ENCODE measurements at regions not wholly inside any gene's neighbourhood (a gene's known extent, or its start where the extent isn't known, plus 50 kb on each side); places are given as distances from the start of the nearest gene placed in this dataset.
"Not testable (repeated sequence)": the region's sequence is repeated elsewhere in the genome, so short reads cannot be mapped to it uniquely, and the experiment has no call there.

DNA sequence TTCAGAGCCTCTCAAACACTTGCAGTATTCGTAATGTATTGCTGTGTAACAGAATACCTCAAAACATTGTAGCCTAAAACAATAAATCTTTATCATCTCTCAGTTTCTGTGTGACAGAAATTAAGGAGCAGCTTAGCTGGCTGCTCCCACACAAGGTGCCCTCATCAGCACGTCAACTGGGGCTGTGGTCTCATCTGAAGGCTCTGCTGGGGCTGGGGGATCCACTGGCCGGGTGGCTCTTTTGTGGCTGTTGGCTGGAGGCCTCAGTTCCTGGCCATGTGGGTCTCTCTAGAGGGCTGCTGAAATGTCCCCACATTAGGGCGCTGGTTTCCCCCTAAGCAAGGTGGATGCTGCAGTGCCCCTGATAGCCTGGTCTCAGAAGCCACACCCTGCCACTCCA lies 113.4 kb upstream of the CIBAR2 start:
- DNase-seq = no peak

DNA sequence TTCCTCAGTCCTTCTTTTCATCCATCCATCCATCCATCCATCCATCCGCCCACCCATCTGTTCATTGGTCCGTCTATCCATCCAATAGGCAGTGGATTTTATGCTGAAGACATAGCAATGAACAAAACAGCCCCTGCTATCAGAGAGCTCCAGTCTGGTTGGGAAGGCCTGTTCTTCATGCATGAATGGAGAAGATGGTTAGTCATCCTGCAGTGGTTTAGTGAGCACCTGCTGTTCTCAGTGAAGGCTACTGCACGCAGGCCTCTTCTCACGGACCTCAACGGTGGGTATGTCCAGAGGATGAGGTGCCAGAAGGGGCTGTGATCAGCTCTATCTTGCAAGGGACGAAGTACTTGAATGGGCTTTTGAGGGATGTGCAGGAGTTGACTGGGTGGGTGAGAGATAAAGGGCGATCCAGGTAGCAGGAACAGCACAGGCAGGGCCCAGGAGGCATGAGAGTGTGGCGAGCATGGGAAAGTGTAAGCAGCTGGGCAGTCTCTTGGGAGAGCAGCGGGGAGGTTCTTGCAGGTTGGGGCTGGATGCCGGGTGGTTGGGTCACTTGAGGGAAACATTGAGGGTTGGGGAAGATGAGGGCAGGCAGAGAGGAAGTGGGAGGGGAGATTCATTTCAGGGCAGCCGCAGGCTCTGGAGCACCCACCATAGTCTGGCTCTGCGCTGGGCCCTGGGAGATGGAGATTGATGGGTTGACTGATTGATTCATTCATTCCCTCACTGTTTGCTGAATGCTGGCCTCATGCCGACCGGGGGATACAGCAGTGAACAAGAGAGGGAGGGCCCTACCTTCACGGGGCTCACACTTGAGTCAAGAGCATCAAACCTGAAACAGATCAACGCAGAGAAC lies 115.0 kb upstream of the CIBAR2 start:
- no peak for DNase-seq

DNA sequence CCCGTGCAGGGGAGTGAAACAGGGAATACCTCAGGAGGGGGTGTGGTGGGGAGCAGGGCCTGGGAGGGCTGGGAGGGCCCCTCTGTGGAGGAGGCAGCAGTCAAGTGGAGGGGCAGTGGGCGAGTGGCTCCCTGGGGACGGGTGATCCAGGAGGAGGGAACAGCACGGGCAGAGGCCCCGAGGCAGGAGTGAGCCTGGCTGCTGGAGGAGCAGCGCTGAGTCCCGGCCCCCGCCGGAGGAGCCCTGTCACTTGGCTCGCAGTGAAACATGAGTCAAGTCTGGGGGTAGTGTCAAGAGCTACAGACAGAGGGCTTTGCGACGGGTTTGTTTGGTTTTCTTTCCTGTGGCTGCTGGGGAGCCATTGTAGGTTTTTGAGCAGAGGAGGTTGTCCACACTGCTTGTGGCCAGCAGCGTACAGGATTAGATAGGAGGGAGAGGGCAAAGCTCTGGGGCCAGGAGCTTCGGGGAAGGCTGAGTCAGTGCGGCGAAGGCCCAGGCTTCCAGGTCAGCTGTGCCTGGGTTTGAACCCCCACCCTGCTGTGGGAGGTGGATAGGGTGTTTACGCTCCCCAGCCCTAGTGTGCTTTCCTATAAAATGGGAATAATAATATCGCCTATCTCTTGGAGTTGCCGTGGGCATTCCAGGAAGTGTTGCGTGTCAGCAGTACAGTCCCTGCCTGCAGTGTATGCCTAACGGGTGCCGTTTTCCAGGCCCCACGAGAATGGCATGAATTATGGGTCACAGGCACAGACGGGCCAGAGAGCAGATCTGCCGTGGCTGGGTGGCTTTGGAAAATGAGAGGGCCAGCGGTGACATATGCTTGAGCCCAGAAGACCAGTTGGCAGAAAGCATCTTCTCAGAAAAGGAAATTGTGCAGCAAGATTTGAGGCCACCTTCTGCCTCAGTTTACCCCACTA lies 115.9 kb upstream of the CIBAR2 start:
- DNase-seq = no peak

DNA sequence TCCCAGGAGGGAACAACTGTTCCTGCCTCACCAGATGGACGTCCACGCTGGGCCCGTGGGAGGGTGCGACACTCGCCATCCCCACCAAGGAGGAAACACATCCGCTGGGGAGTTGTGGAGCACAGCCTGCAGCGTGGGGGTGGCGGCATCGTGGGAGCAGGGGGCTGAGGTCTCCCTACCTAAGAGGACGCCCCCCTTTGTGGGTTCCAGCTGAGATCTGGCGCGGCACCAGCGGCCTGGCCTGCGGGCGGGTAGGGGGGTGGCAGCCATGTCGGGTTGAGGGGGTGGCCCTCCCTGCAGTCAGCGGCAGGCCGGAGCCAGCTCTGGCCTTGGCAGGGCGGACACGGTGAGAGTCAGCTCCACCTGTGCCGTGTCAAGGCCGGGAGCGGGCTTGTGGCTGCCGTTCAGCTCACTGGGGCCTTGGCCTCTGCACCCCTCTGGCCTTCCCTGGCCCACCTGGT lies 116.7 kb upstream of the CIBAR2 start:
- DNase-seq = no peak

DNA sequence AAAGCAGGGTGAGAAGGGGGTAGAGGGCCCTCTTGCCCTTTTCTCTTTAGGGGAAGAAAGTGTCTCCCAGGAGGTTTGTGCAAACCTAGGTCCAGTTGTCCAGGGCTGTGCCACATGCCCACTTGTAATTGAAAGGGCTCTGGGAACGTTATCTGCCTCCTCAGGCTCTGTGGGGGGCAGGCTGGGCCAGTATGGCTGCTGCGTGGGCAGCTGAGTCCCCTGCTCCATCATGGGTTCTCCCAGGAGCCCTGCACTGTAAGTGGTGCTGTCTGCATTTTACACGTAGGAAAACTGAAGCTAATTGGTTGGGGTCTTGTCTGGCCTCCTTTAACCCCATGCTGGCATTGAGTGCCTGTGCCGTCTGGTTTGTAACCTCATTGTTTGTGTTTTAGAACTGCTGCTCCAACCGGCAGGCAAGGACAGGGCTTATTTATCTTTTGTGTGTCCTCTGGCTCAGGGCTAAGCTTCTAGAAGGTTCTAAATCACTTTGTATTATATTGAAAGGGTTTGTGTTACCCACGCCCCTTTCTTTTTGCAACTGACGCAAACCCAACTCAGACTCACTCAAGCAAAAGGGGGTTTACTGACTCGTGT lies 117.7 kb upstream of the CIBAR2 start:
- no peak for DNase-seq

DNA sequence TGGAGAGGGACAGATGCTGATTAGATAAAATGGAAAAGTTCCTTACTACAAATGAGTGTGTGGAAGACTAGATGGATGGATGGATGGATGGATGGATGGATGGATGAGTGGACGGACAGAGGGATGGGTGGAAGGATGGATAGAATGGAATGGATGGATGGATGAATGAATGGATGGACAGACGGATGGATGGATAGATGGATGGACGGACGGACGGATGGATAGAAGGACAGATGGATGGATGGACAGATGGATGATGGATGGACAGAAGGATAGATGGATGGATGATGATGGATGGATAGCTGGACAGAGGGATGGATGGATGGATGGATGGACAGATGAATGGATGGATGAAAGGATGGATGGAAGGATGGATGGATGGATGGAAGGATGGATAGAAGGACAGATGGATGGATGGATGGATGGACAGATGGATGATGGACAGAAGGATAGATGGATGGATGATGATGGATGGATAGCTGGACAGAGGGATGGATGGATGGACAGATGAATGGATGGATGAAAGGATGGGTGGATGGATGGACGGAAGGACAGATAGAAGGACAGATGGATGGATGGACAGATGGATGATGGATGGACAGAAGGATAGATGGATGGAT lies 118.6 kb upstream of the CIBAR2 start:
- not testable (repeated sequence) for DNase-seq

DNA sequence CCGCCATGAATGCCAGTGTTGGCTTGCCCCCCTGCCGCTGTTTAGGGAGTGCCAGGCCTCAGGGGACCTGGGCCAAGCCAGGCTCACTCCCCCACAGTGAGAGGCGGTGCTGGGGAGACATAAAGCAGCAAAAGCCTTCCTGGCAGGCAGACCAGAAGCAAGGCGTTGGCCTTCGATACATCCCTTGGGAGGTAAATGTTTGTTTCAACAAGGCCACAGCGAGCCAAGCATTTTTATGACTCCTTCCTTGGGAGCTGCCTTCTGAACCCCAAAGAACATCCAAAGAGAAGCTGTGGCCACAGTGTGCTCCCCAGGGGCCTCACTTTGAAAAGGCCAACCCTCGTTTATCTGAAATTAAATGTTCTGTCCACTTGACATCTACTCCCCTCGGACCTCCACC lies 119.7 kb upstream of the CIBAR2 start:
- DNase-seq = no peak

DNA sequence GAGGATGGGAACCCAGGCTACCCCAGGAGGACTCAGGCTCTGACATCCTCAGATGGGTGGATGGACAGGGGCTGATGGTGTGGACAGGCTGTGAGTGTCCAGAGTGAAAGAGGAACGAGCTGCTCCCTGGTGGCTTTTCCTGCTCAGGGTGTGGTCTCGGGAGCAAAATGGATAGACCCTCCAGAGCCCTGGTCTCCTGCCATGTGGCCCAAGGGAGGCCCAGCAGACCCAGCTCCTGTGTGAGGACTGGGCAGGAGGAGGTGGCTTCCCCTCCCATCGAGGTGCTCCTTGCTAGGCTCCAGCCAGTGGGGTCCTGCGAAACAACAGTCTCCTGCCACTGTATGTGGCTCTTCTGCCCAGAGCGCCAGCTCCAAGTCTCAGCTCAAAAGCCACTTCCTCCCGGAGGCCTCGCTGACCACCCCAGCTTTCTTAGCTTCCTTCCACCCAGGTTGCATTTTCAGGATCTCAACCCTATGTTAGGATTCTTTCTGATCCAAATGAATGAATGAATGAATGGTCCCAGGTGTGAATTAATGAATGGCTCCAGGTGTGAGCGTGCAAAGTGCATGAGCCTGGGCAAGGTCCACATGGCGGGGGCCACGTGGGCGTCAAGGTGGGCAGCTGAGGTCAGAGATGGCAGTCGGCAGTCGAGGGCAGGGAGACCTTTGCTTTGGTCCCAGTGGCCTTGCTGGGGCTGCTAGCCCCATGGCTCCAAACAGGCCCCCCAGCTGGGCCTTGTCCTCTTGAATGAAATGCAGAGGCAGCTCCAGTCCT lies 120.3 kb upstream of the CIBAR2 start:
- no peak for DNase-seq

DNA sequence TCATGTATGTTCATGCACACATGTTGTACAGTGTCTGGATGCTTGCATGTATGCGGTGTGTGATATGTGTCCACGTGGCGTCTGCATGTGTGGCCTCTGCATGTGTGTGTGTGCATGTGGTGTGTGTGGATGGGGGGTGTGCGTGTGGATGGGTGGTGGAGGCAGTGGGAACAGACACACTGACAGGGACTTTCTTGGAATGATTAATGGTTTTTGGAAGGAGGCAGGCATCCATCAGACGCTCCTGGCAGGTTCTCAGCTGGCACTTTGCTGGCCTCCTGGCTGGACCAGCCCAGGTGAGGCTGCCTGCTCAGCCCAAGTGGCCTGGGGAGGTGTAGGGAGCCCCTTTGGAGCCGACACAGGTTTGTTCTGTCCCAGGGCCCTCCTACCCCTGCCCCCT lies 121.2 kb upstream of the CIBAR2 start:
- DNase-seq = no peak

DNA sequence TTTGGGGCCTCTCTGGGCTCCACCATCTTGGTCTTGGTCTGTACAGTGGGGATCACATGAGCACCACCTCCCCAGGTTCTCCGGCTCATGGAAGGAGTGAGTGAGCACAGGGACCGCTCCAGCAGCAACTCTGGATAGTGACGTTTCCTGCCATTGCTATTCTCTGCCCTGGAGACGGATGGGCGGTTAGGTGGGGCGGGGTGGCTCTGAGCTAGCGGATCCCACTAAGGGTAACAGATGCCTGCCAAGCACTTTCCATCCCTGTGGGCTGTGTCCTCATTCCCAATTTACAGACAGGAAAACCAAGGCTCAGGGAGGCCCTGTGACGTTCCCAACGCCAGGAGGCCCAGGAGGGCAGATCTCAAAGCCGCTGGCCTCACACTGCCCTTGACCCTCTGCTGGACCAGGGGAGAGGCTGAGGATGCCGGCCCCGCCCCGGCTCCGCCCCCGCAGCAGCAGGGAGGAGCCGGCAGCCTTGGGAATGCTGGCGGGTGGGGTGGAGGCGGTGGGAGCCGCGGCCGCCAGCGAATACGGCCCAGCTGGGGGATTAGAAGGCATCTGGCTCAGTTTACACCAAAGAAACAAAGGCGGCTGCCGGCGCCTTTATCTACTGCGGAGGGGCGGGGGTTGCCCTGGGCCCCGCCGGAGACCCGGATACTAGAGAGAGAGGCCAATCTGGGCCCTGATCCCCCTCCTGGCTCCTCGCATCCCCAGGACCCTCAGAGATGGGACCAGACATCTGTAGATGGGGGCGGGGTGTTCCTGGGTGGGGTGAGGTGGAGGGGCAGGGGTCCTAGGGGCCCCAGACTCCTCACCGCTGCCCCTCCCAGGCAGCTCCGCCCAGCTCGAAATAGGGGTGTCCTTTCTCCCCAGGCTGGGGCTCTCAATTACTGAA lies 122.3 kb upstream of the CIBAR2 start:
- no peak for DNase-seq

DNA sequence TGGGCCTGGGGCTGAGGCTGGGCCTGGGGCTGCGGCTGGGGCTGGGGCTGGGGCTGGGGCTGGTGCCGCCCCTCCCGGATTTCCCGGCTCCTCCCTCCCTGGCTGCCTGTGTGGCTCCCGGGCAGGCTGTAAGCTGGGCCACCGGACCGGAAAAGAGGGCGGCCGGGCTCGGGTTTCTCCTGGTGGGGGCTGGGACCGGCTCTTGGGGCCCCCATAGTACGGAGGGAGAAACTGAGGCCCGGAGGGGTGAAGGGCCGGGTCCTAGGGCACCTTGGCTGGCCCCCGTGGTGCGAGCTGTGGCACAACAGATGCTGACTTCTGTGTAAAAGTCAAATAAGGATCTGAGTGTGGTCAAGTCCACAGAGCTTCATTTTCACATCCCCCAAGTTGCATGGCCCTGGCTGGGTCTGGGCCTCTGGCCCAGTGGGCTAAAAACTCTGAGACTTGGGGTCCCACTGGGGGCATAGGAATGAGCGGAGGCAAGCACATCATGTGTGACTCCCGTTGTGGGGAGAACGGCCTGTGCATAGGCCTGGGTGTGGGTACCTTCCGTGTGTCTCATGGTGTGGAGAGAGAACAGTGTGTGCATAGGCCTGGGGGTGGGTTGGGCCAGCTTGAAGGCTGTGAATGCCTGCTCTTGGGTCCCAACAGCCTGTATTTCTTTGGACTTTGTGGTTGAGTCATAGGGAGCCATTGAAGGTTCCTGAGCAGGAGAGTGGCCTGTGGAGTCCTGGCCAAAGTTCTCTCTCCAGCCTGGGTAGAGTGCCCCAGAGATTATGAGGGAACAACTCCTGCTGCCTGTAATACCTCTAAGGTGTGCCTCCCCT lies 123.9 kb upstream of the CIBAR2 start:
- no peak for DNase-seq

DNA sequence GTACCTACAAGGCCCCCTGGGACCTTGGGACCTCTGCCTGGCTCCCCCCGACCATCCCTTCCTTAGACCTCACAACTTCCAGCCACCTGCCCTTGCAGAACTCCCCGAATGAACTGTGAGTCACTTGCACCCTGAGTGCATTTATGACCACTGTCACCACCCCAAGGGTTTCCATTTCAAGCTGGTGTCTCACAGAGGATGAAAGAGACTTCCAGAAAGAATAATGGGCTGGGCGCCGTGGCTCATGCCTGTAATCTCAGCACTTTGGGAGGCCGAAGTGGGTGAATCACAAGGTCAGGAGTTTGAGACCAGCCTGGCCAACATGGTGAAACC lies 124.5 kb upstream of the CIBAR2 start:
- DNase-seq = no peak

DNA sequence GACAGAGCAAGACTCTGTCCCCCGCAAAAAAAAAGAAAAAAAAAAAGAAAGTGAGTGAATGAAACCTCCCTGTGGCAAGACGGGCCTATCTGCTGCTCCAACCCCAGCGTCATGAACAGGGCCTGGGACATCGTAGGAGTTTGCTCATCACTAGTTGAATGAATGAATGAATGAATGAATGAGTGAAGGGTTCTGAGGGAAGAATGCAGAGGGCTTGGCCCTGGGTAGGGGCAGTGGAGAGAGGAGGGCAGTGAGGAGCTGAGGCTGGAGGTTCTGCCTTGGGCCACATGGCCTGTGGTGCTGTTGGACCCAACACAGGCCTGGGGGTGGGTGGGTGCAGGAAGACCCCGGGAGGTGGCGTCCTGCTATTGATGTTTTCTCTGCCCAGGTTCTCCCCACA lies 125.5 kb upstream of the CIBAR2 start:
- no peak for DNase-seq

DNA sequence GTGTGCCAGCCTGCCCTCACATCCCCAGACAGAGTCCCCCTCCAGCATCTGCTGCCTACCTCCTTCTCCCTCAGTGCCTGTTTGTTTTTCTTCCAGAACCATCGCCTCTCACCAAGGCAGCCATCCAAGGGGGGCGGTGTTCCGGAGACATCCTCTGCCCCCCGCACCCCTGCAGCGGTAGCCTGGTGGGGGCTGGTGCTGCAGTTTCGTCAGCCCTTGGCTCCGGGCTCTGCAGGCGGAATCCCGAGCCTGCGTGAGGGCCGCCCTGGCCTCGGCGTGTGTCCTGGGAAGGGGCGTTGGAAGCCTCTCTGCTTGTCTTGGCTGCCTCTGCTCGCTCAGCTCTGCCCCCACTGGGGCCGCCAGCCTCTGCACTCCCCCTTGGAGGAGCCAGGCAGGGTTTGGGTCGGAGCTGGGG lies 126.0 kb upstream of the CIBAR2 start:
- no peak for DNase-seq

DNA sequence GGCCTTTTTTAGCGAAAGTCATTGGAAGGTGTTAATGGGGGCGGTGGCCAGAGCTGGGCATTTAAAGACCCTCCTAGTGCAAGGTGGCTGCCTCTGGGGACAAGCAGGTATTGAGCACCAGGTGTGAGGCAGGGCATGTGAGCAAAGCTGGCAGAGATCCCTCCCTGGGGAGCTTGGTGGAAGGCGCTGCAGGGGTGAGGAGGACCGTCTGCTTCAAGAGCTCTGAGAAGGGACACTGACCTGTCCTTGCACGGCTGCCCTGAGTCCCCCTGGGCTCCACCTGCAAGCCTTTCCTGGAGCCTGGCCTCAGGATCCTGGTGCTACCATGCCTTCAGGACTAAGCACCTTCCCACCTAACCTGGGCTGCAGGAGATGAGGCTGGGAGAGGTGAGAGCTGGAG lies 127.0 kb upstream of the CIBAR2 start:
- no peak for DNase-seq

DNA sequence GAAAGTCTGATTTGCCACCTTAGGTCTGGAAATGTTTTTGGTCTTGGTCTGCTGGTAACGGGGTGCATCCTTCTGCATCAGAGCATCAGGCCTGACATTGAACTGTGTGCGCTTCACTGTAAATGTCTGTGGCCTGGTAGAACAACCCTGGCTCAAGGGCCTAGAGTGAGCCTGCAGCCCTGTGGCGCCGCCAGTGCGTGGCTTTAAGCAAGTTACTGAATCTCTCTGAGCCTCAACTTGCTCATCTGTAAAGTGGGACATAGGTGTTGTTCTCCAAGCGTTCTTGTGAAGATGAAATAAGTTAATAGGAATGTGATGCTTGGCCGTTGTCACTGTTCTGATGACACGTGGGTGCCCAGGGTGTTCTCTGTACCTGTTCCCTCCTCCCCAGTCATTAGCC lies 127.6 kb upstream of the CIBAR2 start:
- no peak for DNase-seq

DNA sequence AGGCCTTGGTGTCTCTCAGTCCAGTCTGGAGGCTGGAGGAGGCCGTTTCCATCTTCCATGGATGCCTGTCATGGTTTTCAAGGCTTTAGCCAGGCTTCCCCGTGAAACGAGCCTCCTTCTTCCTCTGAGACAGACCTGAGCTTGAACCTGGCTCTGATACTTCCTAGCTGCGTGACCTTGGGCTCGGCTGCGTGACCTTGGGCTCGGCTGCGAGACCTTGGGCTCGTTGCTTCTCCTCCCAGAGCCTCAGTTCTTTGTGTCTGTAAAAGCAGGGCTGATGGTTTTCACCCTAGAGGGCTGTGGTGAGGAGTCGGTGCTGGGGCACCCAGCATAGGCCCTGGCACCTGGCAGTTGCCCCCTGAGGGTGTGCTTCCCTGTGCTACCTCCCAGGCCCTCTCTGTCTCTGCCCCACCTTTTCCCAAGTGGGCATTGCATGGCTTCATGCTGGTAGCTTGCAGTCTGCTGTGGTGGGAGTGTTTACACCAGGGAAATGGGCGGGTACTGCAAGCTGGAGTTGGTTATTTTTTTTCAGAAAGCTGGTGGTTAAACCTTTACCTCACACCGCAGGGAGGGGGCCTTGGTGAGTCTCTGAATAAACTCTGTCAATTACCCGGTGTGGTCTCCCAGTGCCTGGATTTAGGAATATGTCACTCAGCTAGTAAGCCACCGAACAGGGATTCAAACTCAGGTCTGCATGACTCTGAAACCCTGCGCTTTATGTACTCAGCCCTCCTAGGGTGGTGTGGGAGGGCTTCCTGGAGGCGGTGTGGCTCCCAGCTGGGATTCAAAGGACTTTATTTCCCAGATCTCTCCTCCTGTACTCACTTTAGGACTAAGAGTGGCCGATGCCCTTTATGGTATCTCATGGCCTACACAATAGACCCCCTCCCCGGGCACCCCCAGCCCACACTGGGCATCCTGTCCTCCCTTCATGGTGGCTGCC lies 129.0 kb upstream of the CIBAR2 start:
- no peak for DNase-seq

DNA sequence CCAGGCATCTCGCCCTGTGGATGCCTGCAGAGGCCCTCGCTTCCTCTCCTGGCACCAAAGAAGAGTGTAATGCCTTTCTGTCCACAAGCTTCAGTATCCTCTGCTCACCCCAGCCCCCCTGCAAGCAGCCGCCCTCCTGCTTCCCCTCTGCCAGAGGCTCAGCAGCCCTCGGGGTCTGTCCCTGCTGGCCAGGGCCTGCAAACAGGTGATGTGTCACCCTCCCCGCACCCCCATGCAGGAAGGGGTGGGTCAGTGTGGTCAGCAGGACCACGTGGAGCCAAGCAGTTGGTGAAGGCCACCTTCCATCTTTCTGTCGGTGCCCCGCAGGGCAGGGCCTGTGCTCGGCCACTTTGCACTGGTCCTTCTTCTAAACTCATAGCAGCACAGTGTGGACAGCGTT lies 129.9 kb upstream of the CIBAR2 start:
- no peak for DNase-seq

DNA sequence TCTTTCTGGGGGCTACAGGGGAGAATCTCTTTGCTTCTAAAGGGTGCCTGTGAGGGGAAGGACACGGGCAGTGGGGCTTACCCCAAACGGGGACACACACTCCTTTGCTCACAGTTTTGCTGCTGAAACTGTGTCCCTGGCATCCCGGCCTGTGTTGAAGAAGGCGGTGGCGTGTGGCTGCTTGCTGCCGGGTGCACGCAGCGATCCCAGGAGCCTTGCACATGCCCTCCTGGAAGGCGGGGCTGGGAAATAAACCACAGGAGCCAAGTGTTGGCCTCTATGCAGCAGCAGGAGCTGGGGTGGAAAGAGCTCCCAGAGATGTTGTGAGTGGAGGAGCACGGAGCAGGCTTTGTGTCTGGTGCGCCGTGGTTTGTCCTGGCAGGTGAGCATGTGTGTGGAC lies 131.0 kb upstream of the CIBAR2 start:
- no peak for DNase-seq
